Suprapubic skin (tissue), 4 donors: ENCODE measurements at regions not wholly inside any gene's neighbourhood (a gene's known extent, or its start where the extent isn't known, plus 50 kb on each side); places are given as distances from the start of the nearest gene placed in this dataset.

Experiments
- DNase-seq, 2 donors: peaks; one replicate each; pipeline ENCODE4 v3.0.0-alpha.2; 2019; ENCODE audit warnings: low spot score in 2 of 2
- H3K27ac ChIP-seq: fragments of 200-600 bp; sonication (generic); one replicate; pipeline ENCODE4 v1.5.1; 2019
- H3K27me3 ChIP-seq: fragments of 200-600 bp; sonication (generic); one replicate; pipeline ENCODE4 v1.5.1; 2019
- H3K36me3 ChIP-seq: fragments of 200-600 bp; sonication (generic); one replicate; pipeline ENCODE4 v1.5.1; 2019
- H3K4me1 ChIP-seq: fragments of 200-600 bp; sonication (generic); one replicate; pipeline ENCODE4 v1.5.1; 2019
- H3K4me3 ChIP-seq: fragments of 200-600 bp; sonication (generic); one replicate; pipeline ENCODE4 v1.5.1; 2019; ENCODE audit warnings: mild to moderate bottlenecking
- H3K9me3 ChIP-seq: fragments of 200-600 bp; sonication (generic); one replicate; pipeline ENCODE4 v1.5.1; 2019
- EP300 ChIP-seq: sonication (generic); formaldehyde crosslinking; IDR thresholded peaks from one replicate; pipeline ENCODE4 v1.6.1; 2017; ENCODE audit warnings: antibody characterized with exemption
- POLR2A ChIP-seq, 2 donors: fragments of 450-650 bp; IDR thresholded peaks; one replicate each; pipeline ENCODE4 v1.6.1; 2017; ENCODE audit warnings: antibody characterized with exemption in 2 of 2, mild to moderate bottlenecking in 2 of 2, moderate library complexity in 2 of 2
- POLR2AphosphoS5 ChIP-seq, 3 donors: sonication (generic); formaldehyde crosslinking; IDR thresholded peaks; one replicate each; pipeline ENCODE4 v1.6.1; 2017; ENCODE audit warnings: antibody characterized with exemption in 3 of 3
- WGBS: methylation state at CpG from one replicate; pipeline ENCODE4 v1.1.5; 2018; 5-methylcytosine and 5-hydroxymethylcytosine counted together
- TF ChIP-seq, protein P1 (sequence below), 2 donors: fragments of 200-600 bp in 1 of 2; fragments of 450-650 bp in 1 of 2; sonication (generic) in 1 of 2; IDR thresholded peaks; one replicate each; pipeline ENCODE4 v1.5.1; 2016 to 2019; ENCODE audit warnings: antibody characterized with exemption in 2 of 2, mild to moderate bottlenecking in 1 of 2, moderate library complexity in 1 of 2

DNA sequence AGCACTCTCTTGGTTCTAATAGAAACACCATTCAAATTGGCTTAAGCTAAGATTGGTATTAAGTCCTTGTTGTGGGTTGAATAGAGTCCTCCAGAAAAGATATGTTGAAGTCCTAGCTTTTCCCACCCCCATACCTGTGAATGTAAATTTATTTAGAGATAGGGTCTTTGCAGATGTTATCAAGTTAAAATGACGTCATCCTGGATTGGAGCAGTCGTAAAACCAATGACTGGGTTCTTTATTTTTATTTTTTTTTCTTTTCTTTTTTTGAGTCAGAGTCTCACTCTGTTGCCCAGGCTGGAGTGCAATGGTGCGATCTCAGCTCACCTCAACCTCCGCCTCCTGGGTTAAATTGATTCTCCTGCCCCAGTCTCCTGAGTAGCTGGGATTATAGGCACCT, 658.6 kb upstream of the RBFOX1 start:
- TF ChIP-seq EP300 (no peak), POLR2AphosphoS5 (IDR thresholded peaks at IDR 0.05) (no peak), POLR2A (IDR thresholded peaks at IDR 0.05) (no peak)
- TF ChIP-seq, protein P1, sequence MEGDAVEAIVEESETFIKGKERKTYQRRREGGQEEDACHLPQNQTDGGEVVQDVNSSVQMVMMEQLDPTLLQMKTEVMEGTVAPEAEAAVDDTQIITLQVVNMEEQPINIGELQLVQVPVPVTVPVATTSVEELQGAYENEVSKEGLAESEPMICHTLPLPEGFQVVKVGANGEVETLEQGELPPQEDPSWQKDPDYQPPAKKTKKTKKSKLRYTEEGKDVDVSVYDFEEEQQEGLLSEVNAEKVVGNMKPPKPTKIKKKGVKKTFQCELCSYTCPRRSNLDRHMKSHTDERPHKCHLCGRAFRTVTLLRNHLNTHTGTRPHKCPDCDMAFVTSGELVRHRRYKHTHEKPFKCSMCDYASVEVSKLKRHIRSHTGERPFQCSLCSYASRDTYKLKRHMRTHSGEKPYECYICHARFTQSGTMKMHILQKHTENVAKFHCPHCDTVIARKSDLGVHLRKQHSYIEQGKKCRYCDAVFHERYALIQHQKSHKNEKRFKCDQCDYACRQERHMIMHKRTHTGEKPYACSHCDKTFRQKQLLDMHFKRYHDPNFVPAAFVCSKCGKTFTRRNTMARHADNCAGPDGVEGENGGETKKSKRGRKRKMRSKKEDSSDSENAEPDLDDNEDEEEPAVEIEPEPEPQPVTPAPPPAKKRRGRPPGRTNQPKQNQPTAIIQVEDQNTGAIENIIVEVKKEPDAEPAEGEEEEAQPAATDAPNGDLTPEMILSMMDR (IDR thresholded peaks at IDR 0.05) = no peak
- Histone ChIP-seq H3K4me1 (no peaks in the 10 kb centered on the region), H3K27me3 (no peaks in the 10 kb centered on the region), H3K36me3 (no peaks in the 10 kb centered on the region), H3K9me3 (no peaks in the 10 kb centered on the region), H3K27ac (no peak overlapping the region), H3K4me3 (no peak overlapping the region)
- DNase-seq = no peak
- 88% methylated on average over 4 of the region's 4 CpGs for WGBS

DNA sequence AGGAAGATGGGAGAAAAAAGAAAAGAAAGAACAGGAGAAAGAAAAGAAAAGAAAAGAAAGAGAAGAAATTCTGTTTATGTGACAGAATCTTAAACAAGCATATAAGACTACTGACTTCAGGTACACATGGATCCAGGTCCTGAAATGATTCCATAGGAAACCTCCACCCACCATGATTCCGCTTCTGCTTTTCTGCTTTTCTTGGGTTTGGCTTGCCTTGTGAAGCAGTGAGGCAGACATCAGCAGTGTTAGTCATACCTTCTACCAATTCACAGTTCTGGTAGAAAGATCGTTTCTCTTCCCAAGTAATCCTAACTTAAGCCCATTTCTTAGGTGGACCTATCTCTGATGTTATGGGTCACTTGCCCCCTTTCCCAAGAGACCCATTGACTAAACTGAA, 660.1 kb upstream of the RBFOX1 start:
- no peaks in the 10 kb centered on the region for H3K9me3 ChIP-seq
- TF ChIP-seq EP300 (no peak), POLR2AphosphoS5 (IDR thresholded peaks at IDR 0.05) (no peak)
- TF ChIP-seq, protein P1 (IDR thresholded peaks at IDR 0.05) = no peak
- H3K27me3 ChIP-seq = no peaks in the 10 kb centered on the region
- H3K36me3 ChIP-seq = no peaks in the 10 kb centered on the region
- DNase-seq = no peak
- H3K4me3 ChIP-seq = no peak overlapping the region
- no peak overlapping the region for H3K27ac ChIP-seq
- 94% methylated on average over 2 of the region's 2 CpGs for WGBS
- H3K4me1 ChIP-seq = no peaks in the 10 kb centered on the region

- H3K4me3 ChIP-seq = no peak overlapping the region
- TF ChIP-seq POLR2A (IDR thresholded peaks at IDR 0.05) (no peak), POLR2AphosphoS5 (IDR thresholded peaks at IDR 0.05) (no peak), EP300 (no peak)
- TF ChIP-seq, protein P1 (IDR thresholded peaks at IDR 0.05) = no peak
These were observed 665.3 kb upstream of the RBFOX1 start for GRCh38 chr16:6667393-6667792.

GRCh38 chr16:6665126-6665525, 667.5 kb upstream of the RBFOX1 start:
- Histone ChIP-seq H3K4me3 (no peak overlapping the region), H3K9me3 (no peaks in the 10 kb centered on the region), H3K27me3 (no peaks in the 10 kb centered on the region), H3K4me1 (no peaks in the 10 kb centered on the region), H3K36me3 (no peaks in the 10 kb centered on the region), H3K27ac (no peak overlapping the region)
- no peak for DNase-seq
- TF ChIP-seq POLR2AphosphoS5 (IDR thresholded peaks at IDR 0.05) (no peak), EP300 (no peak), POLR2A (IDR thresholded peaks at IDR 0.05) (no peak)
- TF ChIP-seq, protein P1 (IDR thresholded peaks at IDR 0.05) = no peak
- 81% methylated on average over 7 of the region's 7 CpGs for WGBS

More at GRCh38 chr16:6667393-6667792, 665.3 kb upstream of the RBFOX1 start:
- Histone ChIP-seq H3K27ac (no peak overlapping the region), H3K9me3 (no peaks in the 10 kb centered on the region), H3K27me3 (no peaks in the 10 kb centered on the region), H3K4me1 (no peaks in the 10 kb centered on the region), H3K36me3 (no peaks in the 10 kb centered on the region)
- WGBS = 79% methylated on average over 4 of the region's 4 CpGs
- DNase-seq = no peak

- 44% methylated on average over 2 of the region's 2 CpGs for WGBS
- no peaks in the 10 kb centered on the region for H3K4me1 ChIP-seq
- H3K36me3 ChIP-seq = no peaks in the 10 kb centered on the region
- H3K27ac ChIP-seq = no peak overlapping the region
- TF ChIP-seq POLR2A (IDR thresholded peaks at IDR 0.05) (no peak), POLR2AphosphoS5 (IDR thresholded peaks at IDR 0.05) (no peak), EP300 (no peak)
- TF ChIP-seq, protein P1 (IDR thresholded peaks at IDR 0.05) = no peak
- DNase-seq = no peak
- no peaks in the 10 kb centered on the region for H3K9me3 ChIP-seq
- H3K27me3 ChIP-seq = no peaks in the 10 kb centered on the region
- H3K4me3 ChIP-seq = no peak overlapping the region
These were observed 669.0 kb upstream of the RBFOX1 start for GRCh38 chr16:6663668-6664067.
